ENCODE measurements at regions not wholly inside any gene's neighbourhood (a gene's known extent, or its start where the extent isn't known, plus 50 kb on each side); places are given as distances from the start of the nearest gene placed in this dataset.

- ATAC-seq (replicated peaks) (no peak), DNase-seq (no peak)
- Mint-ChIP-seq H3K27ac (no peak overlapping the region), H3K4me1 (ENCODE audit: low read depth in 2 of 2) (no peaks in the 10 kb centered on the region), H3K9me3 (peaks cover 0 to 6% of the 10 kb centered on the region in 2 donors), H3K27me3 (no peaks in the 10 kb centered on the region), H3K4me3 (no peak overlapping the region), H3K36me3 (ENCODE audit: insufficient read depth) (no peaks in the 10 kb centered on the region)
Observed at GRCh38 chr4:123880631-123881030, 484.0 kb downstream of the SPRY1 start.

GRCh38 chr4:123884922-123885321 is 488.3 kb downstream of the SPRY1 start:
- Mint-ChIP-seq H3K4me3 (no peak overlapping the region), H3K27me3 (no peaks in the 10 kb centered on the region), H3K36me3 (ENCODE audit: insufficient read depth) (no peaks in the 10 kb centered on the region), H3K27ac (no peak overlapping the region), H3K9me3 (peaks cover 0 to 3% of the 10 kb centered on the region in 2 donors), H3K4me1 (ENCODE audit: low read depth in 2 of 2) (no peaks in the 10 kb centered on the region)
- ATAC-seq (replicated peaks) (no peak), DNase-seq (no peak)

DNA sequence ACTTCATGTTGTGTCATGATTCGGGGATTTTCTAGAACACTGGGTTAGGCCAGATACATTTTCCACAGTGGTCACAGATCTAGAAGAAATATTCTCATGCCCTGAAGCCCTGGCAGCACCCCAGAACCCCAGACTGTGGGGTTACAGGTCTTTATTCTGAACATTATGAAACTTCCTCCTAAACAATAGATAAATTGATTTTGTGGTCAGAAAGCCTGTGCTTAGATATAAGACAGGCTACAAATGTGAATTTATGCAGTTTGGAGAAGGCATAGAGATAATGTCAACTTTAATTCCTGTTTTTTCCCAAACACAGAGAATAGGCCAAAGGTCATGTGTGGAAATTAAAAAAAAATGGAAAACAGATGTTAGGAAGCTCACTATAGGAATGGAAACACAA is 492.9 kb downstream of the SPRY1 start:
- no peak for DNase-seq
- H3K4me1 Mint-ChIP-seq (ENCODE audit: low read depth in 2 of 2), result no peaks in the 10 kb centered on the region
- H3K27ac Mint-ChIP-seq, result no peak overlapping the region
- H3K9me3 Mint-ChIP-seq, result peaks cover 0 to 4% of the 10 kb centered on the region in 2 donors
- H3K27me3 Mint-ChIP-seq, result no peaks in the 10 kb centered on the region
- no peak overlapping the region for H3K4me3 Mint-ChIP-seq
- H3K36me3 Mint-ChIP-seq (ENCODE audit: insufficient read depth), result no peaks in the 10 kb centered on the region
- ATAC-seq (replicated peaks), result no peak

DNA sequence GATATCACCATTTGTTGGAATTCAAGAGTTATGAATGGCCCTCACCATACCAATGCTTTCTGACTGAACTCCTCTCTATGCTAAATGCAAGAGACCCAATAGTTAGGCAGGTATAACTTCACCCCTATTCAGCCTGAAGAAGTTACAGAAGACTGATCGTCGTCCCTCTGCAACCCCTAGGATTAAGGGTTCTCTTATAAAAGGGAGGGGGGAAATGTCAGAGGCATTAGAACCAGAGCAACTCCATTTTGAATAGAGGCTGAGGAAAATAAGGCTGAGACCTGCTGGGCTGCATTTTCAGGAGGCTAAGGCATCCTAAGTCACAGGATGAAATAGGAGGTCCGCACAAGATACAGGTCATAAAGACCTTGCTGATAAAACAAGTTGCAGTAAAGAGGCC is 494.3 kb downstream of the SPRY1 start:
- no peaks in the 10 kb centered on the region for H3K4me1 Mint-ChIP-seq (ENCODE audit: low read depth in 2 of 2)
- ATAC-seq (replicated peaks), result no peak
- H3K27me3 Mint-ChIP-seq, result no peaks in the 10 kb centered on the region
- no peaks in the 10 kb centered on the region for H3K36me3 Mint-ChIP-seq (ENCODE audit: insufficient read depth)
- no peak overlapping the region for H3K27ac Mint-ChIP-seq
- peaks cover 0 to 2% of the 10 kb centered on the region in 2 donors for H3K9me3 Mint-ChIP-seq
- no peak for DNase-seq
- H3K4me3 Mint-ChIP-seq, result no peak overlapping the region

DNA sequence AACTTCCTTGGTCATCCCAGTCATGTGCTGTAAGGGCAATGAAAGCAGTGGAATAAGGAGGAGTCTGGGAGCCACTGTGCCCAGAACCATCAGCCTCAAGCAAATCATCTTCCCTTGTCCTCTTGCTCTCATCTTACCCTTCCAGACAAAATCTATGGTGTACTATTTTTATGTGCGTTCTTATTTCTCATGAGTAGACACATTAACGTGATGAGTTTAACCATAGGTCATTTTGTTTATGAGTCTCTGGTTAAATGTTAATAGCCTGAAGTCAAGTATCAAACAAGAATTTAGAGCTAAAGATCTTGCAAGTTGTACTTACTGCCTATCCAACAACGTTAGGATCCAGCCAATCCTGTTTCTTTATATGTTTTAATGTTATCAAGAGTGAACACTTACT is 495.3 kb downstream of the SPRY1 start:
- no peaks in the 10 kb centered on the region for H3K36me3 Mint-ChIP-seq (ENCODE audit: insufficient read depth)
- no peak overlapping the region for H3K27ac Mint-ChIP-seq
- no peak overlapping the region for H3K4me3 Mint-ChIP-seq
- ATAC-seq (replicated peaks) (no peak), DNase-seq (no peak)
- no peaks in the 10 kb centered on the region for H3K4me1 Mint-ChIP-seq (ENCODE audit: low read depth in 2 of 2)
- no peaks in the 10 kb centered on the region for H3K27me3 Mint-ChIP-seq
- peaks cover 0 to 4% of the 10 kb centered on the region in 2 donors for H3K9me3 Mint-ChIP-seq

DNA sequence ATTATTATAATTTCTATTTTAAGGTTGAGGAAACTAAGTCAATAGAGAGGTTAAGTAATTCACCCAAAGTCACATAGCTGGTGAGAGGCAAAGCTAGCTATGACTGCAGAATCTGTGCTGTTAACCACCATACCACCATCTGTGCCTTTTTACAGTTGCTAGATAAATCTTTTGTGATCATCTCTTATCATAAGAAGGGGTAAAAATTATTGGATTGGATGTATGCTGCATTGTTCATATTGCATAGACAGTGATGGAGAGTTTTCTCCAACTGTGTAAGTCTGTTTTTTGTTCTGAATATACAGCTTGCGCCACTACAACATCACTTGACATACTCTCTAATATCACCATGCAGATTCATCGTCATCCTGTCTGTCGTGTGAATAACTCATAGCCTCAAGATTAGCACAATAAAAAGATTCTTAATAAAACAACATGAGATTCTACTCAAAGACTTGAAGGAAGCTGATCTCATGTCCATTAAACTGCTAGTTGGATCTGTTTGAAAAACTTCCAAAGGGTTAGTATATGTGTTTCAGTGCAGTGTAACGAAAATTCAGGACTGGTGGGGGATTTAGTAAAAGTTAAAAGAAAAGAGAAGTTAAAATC is 495.9 kb downstream of the SPRY1 start:
- Mint-ChIP-seq H3K4me3 (no peak overlapping the region), H3K27ac (no peak overlapping the region), H3K9me3 (peaks cover 0 to 4% of the 10 kb centered on the region in 2 donors), H3K36me3 (ENCODE audit: insufficient read depth) (no peaks in the 10 kb centered on the region), H3K27me3 (no peaks in the 10 kb centered on the region), H3K4me1 (ENCODE audit: low read depth in 2 of 2) (no peaks in the 10 kb centered on the region)
- ATAC-seq (replicated peaks), result no peak
- DNase-seq, result no peak

DNA sequence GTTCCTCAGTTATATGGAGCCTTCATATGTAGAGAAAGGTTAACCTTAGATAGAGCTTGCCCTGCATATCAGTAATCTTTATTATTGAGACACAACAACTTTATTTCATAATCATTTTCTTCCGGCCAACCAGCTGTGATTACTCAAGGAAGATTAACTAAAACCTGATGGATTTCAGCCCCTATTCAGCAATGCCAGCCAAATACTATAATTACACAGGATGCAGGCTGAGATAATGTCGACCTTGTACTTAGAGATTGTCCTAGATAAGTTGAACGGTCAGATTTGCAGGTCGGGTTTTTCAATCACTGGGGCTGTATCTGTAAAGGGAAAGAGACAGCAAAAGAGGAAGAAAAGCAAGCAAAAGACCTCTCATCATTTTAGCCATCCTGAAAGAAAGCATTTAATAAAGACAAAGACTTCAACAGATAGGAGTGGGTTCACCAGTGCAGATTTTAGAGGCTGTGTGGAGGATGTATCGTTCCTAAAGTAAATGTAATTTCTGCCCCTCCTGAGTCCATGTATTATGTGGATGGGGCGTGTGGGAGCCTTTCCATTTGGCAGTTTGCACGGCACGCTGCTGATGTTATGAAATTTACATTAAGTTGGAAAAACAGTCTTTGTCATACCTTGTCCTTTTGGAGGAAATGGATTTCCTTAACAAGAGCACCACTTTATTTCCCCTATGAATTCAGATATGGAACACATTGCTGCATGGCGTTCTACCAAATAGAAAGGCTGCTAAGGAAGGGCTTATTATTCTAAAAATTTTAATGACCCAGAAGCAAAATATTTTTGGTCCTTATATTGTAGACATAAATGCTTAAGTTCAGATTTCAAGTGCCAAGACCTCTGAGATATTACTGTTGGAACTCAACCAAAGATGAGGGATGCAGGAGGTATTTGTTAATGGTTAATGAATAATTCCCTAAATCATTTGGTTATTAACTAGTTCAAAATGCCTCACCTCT is 496.7 kb downstream of the SPRY1 start:
- DNase-seq (no peak), ATAC-seq (replicated peaks) (no peak)
- H3K4me1 Mint-ChIP-seq (ENCODE audit: low read depth in 2 of 2), result no peaks in the 10 kb centered on the region
- peaks cover 0 to 4% of the 10 kb centered on the region in 2 donors for H3K9me3 Mint-ChIP-seq
- H3K36me3 Mint-ChIP-seq (ENCODE audit: insufficient read depth), result no peaks in the 10 kb centered on the region
- H3K4me3 Mint-ChIP-seq, result no peak overlapping the region
- H3K27ac Mint-ChIP-seq, result no peak overlapping the region
- H3K27me3 Mint-ChIP-seq, result no peaks in the 10 kb centered on the region

- no peak for DNase-seq
Observed at GRCh38 chr4:123896446-123897071, 500.0 kb downstream of the SPRY1 start.

GRCh38 chr4:123898946-123899666 is 502.5 kb downstream of the SPRY1 start:
- Mint-ChIP-seq H3K4me3 (no peak overlapping the region), H3K27ac (no peak overlapping the region), H3K4me1 (ENCODE audit: low read depth in 2 of 2) (no peaks in the 10 kb centered on the region), H3K27me3 (no peaks in the 10 kb centered on the region), H3K36me3 (ENCODE audit: insufficient read depth) (no peaks in the 10 kb centered on the region), H3K9me3 (peaks cover 0 to 2% of the 10 kb centered on the region in 2 donors)
- DNase-seq (no peak), ATAC-seq (replicated peaks) (no peak)

More at GRCh38 chr4:123896446-123897071, 500.0 kb downstream of the SPRY1 start:
- Mint-ChIP-seq H3K9me3 (peaks cover 0 to 3% of the 10 kb centered on the region in 2 donors), H3K27ac (no peak overlapping the region), H3K4me3 (no peak overlapping the region), H3K27me3 (no peaks in the 10 kb centered on the region), H3K4me1 (ENCODE audit: low read depth in 2 of 2) (no peaks in the 10 kb centered on the region), H3K36me3 (ENCODE audit: insufficient read depth) (no peaks in the 10 kb centered on the region)
- no peak for ATAC-seq (replicated peaks)

DNA sequence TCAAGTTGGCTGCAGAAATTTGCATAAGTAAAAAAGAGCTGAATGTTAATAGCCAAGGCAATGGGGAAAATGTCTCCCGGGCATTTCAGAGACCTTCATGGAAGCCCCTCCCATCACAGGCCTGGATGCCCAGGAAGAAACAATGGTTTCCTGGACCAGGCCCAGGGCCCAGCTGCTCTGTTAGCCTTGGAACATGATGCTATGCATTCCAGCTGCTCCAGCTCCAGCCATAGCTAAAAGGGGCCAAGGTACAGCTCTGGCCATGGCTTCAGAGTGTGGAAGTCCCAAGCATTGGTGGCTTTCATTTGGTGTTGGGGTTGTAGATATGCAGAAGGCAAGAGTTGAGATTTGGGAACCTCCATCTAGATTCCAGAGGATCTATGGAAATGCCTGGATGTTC is 508.3 kb downstream of the SPRY1 start:
- Mint-ChIP-seq H3K4me3 (no peak overlapping the region), H3K27me3 (no peaks in the 10 kb centered on the region), H3K36me3 (ENCODE audit: insufficient read depth) (no peaks in the 10 kb centered on the region), H3K9me3 (peaks cover 2 to 7% of the 10 kb centered on the region in 2 donors), H3K4me1 (ENCODE audit: low read depth in 2 of 2) (no peaks in the 10 kb centered on the region), H3K27ac (no peak overlapping the region)
- DNase-seq (no peak), ATAC-seq (replicated peaks) (no peak)

DNA sequence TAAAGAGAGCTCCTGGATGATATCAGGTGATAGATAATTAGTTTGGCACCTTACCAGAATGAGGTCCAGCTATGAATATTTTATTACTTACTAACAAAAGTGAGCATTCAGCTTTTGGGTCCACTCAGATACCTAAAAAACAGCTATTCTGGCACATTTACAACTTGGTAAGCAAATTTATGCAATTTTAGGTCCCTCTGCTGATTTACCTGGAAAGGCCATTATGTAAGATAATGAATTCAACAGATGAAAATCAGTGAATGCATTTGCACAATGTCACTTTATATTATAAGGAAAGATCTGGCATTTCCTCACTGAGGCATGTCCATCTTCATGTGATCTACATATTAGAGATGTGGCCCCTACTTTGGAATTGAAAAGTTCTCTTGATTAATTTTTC is 517.0 kb downstream of the SPRY1 start:
- Mint-ChIP-seq H3K4me1 (ENCODE audit: low read depth in 2 of 2) (no peaks in the 10 kb centered on the region), H3K27ac (no peak overlapping the region), H3K27me3 (no peaks in the 10 kb centered on the region), H3K9me3 (peaks cover 0 to 2% of the 10 kb centered on the region in 2 donors), H3K36me3 (ENCODE audit: insufficient read depth) (no peaks in the 10 kb centered on the region), H3K4me3 (no peak overlapping the region)
- no peak for ATAC-seq (replicated peaks)
- DNase-seq, result no peak

DNA sequence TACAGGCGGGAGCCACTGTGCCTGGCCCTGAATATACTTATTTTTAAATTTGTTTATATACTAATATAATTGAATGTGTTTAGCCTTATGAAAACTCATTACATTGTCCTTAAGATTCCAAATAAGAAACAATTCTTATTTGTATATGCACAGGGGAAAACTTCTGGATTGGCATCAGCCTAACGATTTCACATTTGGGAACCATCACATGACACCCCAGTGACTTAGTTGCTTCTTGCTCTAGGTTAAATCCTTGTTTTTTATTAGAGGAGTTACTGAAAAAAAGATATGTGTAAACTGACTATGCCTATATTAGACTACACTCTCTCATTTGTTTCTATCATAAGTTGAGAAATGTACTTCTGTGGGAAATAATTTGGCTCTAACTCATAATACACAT is 520.2 kb downstream of the SPRY1 start:
- no peak for ATAC-seq (replicated peaks)

GRCh38 chr4:123919576-123920098 is 523.0 kb downstream of the SPRY1 start:
- DNase-seq (no peak), ATAC-seq (replicated peaks) (no peak)
- Mint-ChIP-seq H3K27ac (no peak overlapping the region), H3K4me3 (no peak overlapping the region), H3K27me3 (no peaks in the 10 kb centered on the region), H3K4me1 (ENCODE audit: low read depth in 2 of 2) (no peaks in the 10 kb centered on the region), H3K36me3 (ENCODE audit: insufficient read depth) (no peaks in the 10 kb centered on the region), H3K9me3 (peaks cover 2 to 4% of the 10 kb centered on the region in 2 donors)

More for the DNA sequence above, 520.2 kb downstream of the SPRY1 start:
- Mint-ChIP-seq H3K4me1 (ENCODE audit: low read depth in 2 of 2) (no peaks in the 10 kb centered on the region), H3K36me3 (ENCODE audit: insufficient read depth) (no peaks in the 10 kb centered on the region), H3K27ac (no peak overlapping the region), H3K4me3 (no peak overlapping the region), H3K27me3 (no peaks in the 10 kb centered on the region), H3K9me3 (peaks cover 0 to 2% of the 10 kb centered on the region in 2 donors)
- no peak for DNase-seq
